ENCODE measurements at regions not wholly inside any gene's neighbourhood (a gene's known extent, or its start where the extent isn't known, plus 50 kb on each side); places are given as distances from the start of the nearest gene placed in this dataset.

- no peak for DNase-seq
Measured at GRCh38 chr10:36073796-36074345, 431.8 kb upstream of the FZD8 start.

- DNase-seq = no peak
Measured at GRCh38 chr10:36068542-36068941, 426.4 kb upstream of the FZD8 start.

GRCh38 chr10:36067748-36068147 is 425.7 kb upstream of the FZD8 start:
- DNase-seq = no peak

- no peak for DNase-seq
Measured at GRCh38 chr10:36066850-36067249, 424.8 kb upstream of the FZD8 start.

- DNase-seq = no peak
Measured at GRCh38 chr10:36066102-36066501, 424.0 kb upstream of the FZD8 start.

- DNase-seq = no peak
Measured at GRCh38 chr10:36063396-36063795, 421.3 kb upstream of the FZD8 start.

GRCh38 chr10:36057731-36058130 is 415.6 kb upstream of the FZD8 start:
- no peak for DNase-seq

- no peak for DNase-seq
Measured at GRCh38 chr10:36057180-36057579, 415.1 kb upstream of the FZD8 start.

- DNase-seq = no peak
Measured at GRCh38 chr10:36053775-36054174, 411.7 kb upstream of the FZD8 start.

GRCh38 chr10:36053271-36053670 is 411.2 kb upstream of the FZD8 start:
- DNase-seq = no peak

GRCh38 chr10:36051500-36051991 is 409.4 kb upstream of the FZD8 start:
- DNase-seq = no peak

- no peak for DNase-seq
Measured at GRCh38 chr10:36050763-36051499, 408.8 kb upstream of the FZD8 start.

GRCh38 chr10:36048780-36049179 is 406.7 kb upstream of the FZD8 start:
- DNase-seq = no peak

GRCh38 chr10:36048236-36048635 is 406.1 kb upstream of the FZD8 start:
- no peak for DNase-seq

- DNase-seq = no peak
Measured at GRCh38 chr10:36042135-36042534, 400.0 kb upstream of the FZD8 start.

- no peak for DNase-seq
Measured at GRCh38 chr10:36038316-36038955, 396.3 kb upstream of the FZD8 start.

- no peak for DNase-seq
Measured at GRCh38 chr10:36036137-36036536, 394.0 kb upstream of the FZD8 start.

GRCh38 chr10:36033808-36034207 is 391.7 kb upstream of the FZD8 start:
- no peak for DNase-seq

GRCh38 chr10:36030516-36030915 is 388.4 kb upstream of the FZD8 start:
- DNase-seq = no peak

GRCh38 chr10:36026656-36027390 is 384.7 kb upstream of the FZD8 start:
- no peak for DNase-seq

GRCh38 chr10:36026081-36026480 is 384.0 kb upstream of the FZD8 start:
- DNase-seq = no peak

- DNase-seq = no peak
Measured at GRCh38 chr10:36023939-36024338, 381.8 kb upstream of the FZD8 start.

- DNase-seq = no peak
Measured at GRCh38 chr10:36021096-36021495, 379.0 kb upstream of the FZD8 start.

- no peak for DNase-seq
Measured at GRCh38 chr10:36019749-36020148, 377.7 kb upstream of the FZD8 start.
